ENCODE measurements at regions not wholly inside any gene's neighbourhood (a gene's known extent, or its start where the extent isn't known, plus 50 kb on each side); places are given as distances from the start of the nearest gene placed in this dataset.
A peak's percentile ranks its signal among the peaks of the same experiment; 100 is the strongest.

- no peak for DNase-seq (ENCODE audit: low read depth)
Measured at GRCh38 chr18:70666936-70667335, 378.1 kb downstream of the SOCS6 start.

GRCh38 chr18:70663141-70663540 is 374.3 kb downstream of the SOCS6 start:
- no peak for DNase-seq (ENCODE audit: low read depth)

GRCh38 chr18:70662588-70662987 is 373.7 kb downstream of the SOCS6 start:
- no peak for DNase-seq (ENCODE audit: low read depth)

- no peak for DNase-seq (ENCODE audit: low read depth)
Measured at GRCh38 chr18:70659036-70659925, 370.4 kb downstream of the SOCS6 start.

- no peak for DNase-seq (ENCODE audit: low read depth)
Measured at GRCh38 chr18:70653671-70654070, 364.8 kb downstream of the SOCS6 start.

- DNase-seq (ENCODE audit: low read depth), result no peak
Measured at GRCh38 chr18:70650878-70651277, 362.0 kb downstream of the SOCS6 start.

GRCh38 chr18:70649683-70650082 is 360.8 kb downstream of the SOCS6 start:
- no peak for DNase-seq (ENCODE audit: low read depth)

GRCh38 chr18:70645971-70646370 is 357.1 kb downstream of the SOCS6 start:
- DNase-seq (ENCODE audit: low read depth), result no peak

- no peak for DNase-seq (ENCODE audit: low read depth)
Measured at GRCh38 chr18:70643812-70644211, 355.0 kb downstream of the SOCS6 start.

GRCh38 chr18:70641156-70641775 is 352.4 kb downstream of the SOCS6 start:
- DNase-seq (ENCODE audit: low read depth), result no peak

GRCh38 chr18:70640336-70640887 is 351.6 kb downstream of the SOCS6 start:
- no peak for DNase-seq (ENCODE audit: low read depth)

- DNase-seq (ENCODE audit: low read depth), result peak; percentile 34
Measured at GRCh38 chr18:70636991-70637390, 348.1 kb downstream of the SOCS6 start.

GRCh38 chr18:70634576-70635147 is 345.8 kb downstream of the SOCS6 start:
- DNase-seq (ENCODE audit: low read depth), result no peak

GRCh38 chr18:70627182-70627802 is 338.4 kb downstream of the SOCS6 start:
- no peak for DNase-seq (ENCODE audit: low read depth)

- DNase-seq (ENCODE audit: low read depth), result no peak
Measured at GRCh38 chr18:70622622-70623419, 334.0 kb downstream of the SOCS6 start.

GRCh38 chr18:70621710-70622109 is 332.9 kb downstream of the SOCS6 start:
- DNase-seq (ENCODE audit: low read depth), result no peak

GRCh38 chr18:70620837-70621612 is 332.2 kb downstream of the SOCS6 start:
- no peak for DNase-seq (ENCODE audit: low read depth)

- DNase-seq (ENCODE audit: low read depth), result no peak
Measured at GRCh38 chr18:70617020-70617763, 328.3 kb downstream of the SOCS6 start.

- no peak for DNase-seq (ENCODE audit: low read depth)
Measured at GRCh38 chr18:70600225-70600925, 311.5 kb downstream of the SOCS6 start.

All from HS-5 (cell line).